ENCODE measurements at regions not wholly inside any gene's neighbourhood (a gene's known extent, or its start where the extent isn't known, plus 50 kb on each side); places are given as distances from the start of the nearest gene placed in this dataset.
A peak's percentile ranks its signal among the peaks of the same experiment; 100 is the strongest.

- H3K9ac ChIP-seq (ENCODE audit: low read depth in 2 of 2, low read length in 2 of 2): no peak overlapping the region
- H3K27ac ChIP-seq: no peak overlapping the region
- no peak for DNase-seq
- no peaks in the 10 kb centered on the region for H3K9me3 ChIP-seq
- H3K4me1 ChIP-seq: no peaks in the 10 kb centered on the region
- no peak overlapping the region for H3K4me3 ChIP-seq
- no peaks in the 10 kb centered on the region for H3K27me3 ChIP-seq
- H3K36me3 ChIP-seq: no peaks in the 10 kb centered on the region
- intact Hi-C loops (cut with DNase I): no loop called here
- no peak for TF ChIP-seq CTCF (IDR thresholded peaks at IDR 0.05)
These were observed 125.4 kb downstream of the KIF26A start for GRCh38 chr14:104263675-104264358.

GRCh38 chr14:104264495-104265265 is 126.3 kb downstream of the KIF26A start:
- Histone ChIP-seq H3K4me1 (no peaks in the 10 kb centered on the region), H3K9ac (ENCODE audit: low read depth in 2 of 2, low read length in 2 of 2) (no peak overlapping the region), H3K4me3 (no peak overlapping the region), H3K9me3 (no peaks in the 10 kb centered on the region), H3K27me3 (no peaks in the 10 kb centered on the region), H3K27ac (no peak overlapping the region), H3K36me3 (no peaks in the 10 kb centered on the region)
- DNase-seq: peak; percentile 28
- TF ChIP-seq CTCF (IDR thresholded peaks at IDR 0.05): no peak
- intact Hi-C loops (cut with DNase I): no loop called here

- Histone ChIP-seq H3K4me1 (no peaks in the 10 kb centered on the region), H3K27me3 (no peaks in the 10 kb centered on the region), H3K9me3 (no peaks in the 10 kb centered on the region), H3K9ac (ENCODE audit: low read depth in 2 of 2, low read length in 2 of 2) (no peak overlapping the region), H3K36me3 (no peaks in the 10 kb centered on the region), H3K27ac (no peak overlapping the region), H3K4me3 (no peak overlapping the region)
- intact Hi-C loops (cut with DNase I): no loop called here
- TF ChIP-seq CTCF (IDR thresholded peaks at IDR 0.05): no peak
- peak; percentile 35 for DNase-seq
These were observed 127.7 kb downstream of the KIF26A start for GRCh38 chr14:104265918-104266630.

- no peaks in the 10 kb centered on the region for H3K36me3 ChIP-seq
- DNase-seq: peak; percentile 15
- no peak overlapping the region for H3K9ac ChIP-seq (ENCODE audit: low read depth in 2 of 2, low read length in 2 of 2)
- TF ChIP-seq CTCF (IDR thresholded peaks at IDR 0.05): no peak
- no peaks in the 10 kb centered on the region for H3K9me3 ChIP-seq
- H3K27ac ChIP-seq: no peak overlapping the region
- intact Hi-C loops (cut with DNase I): no loop called here
- no peaks in the 10 kb centered on the region for H3K4me1 ChIP-seq
- no peaks in the 10 kb centered on the region for H3K27me3 ChIP-seq
- H3K4me3 ChIP-seq: no peak overlapping the region
These were observed 128.5 kb downstream of the KIF26A start for GRCh38 chr14:104266631-104267575.

GRCh38 chr14:104267895-104268294 is 129.5 kb downstream of the KIF26A start:
- no peak overlapping the region for H3K27ac ChIP-seq
- H3K4me1 ChIP-seq: no peaks in the 10 kb centered on the region
- no peak overlapping the region for H3K4me3 ChIP-seq
- no peak overlapping the region for H3K9ac ChIP-seq (ENCODE audit: low read depth in 2 of 2, low read length in 2 of 2)
- H3K27me3 ChIP-seq: no peaks in the 10 kb centered on the region
- peak; percentile 20 for DNase-seq
- no peaks in the 10 kb centered on the region for H3K36me3 ChIP-seq
- intact Hi-C loops (cut with DNase I): no loop called here
- no peak for TF ChIP-seq CTCF (IDR thresholded peaks at IDR 0.05)
- no peaks in the 10 kb centered on the region for H3K9me3 ChIP-seq
